Suprapubic skin (tissue), 4 donors: ENCODE measurements at regions not wholly inside any gene's neighbourhood (a gene's known extent, or its start where the extent isn't known, plus 50 kb on each side); places are given as distances from the start of the nearest gene placed in this dataset.

Source experiments
- EP300 ChIP-seq: sonication (generic); formaldehyde crosslinking; IDR thresholded peaks from one replicate; pipeline ENCODE4 v1.6.1; 2017; ENCODE audit warnings: antibody characterized with exemption
- POLR2A ChIP-seq, 2 donors: fragments of 450-650 bp; IDR thresholded peaks; one replicate each; pipeline ENCODE4 v1.6.1; 2017; ENCODE audit warnings: antibody characterized with exemption in 2 of 2, mild to moderate bottlenecking in 2 of 2, moderate library complexity in 2 of 2
- POLR2AphosphoS5 ChIP-seq, 3 donors: sonication (generic); formaldehyde crosslinking; IDR thresholded peaks; one replicate each; pipeline ENCODE4 v1.6.1; 2017; ENCODE audit warnings: antibody characterized with exemption in 3 of 3
- TF ChIP-seq, protein P1 (sequence below), 2 donors: fragments of 200-600 bp in 1 of 2; fragments of 450-650 bp in 1 of 2; sonication (generic) in 1 of 2; IDR thresholded peaks; one replicate each; pipeline ENCODE4 v1.5.1; 2016 to 2019; ENCODE audit warnings: antibody characterized with exemption in 2 of 2, mild to moderate bottlenecking in 1 of 2, moderate library complexity in 1 of 2

DNA sequence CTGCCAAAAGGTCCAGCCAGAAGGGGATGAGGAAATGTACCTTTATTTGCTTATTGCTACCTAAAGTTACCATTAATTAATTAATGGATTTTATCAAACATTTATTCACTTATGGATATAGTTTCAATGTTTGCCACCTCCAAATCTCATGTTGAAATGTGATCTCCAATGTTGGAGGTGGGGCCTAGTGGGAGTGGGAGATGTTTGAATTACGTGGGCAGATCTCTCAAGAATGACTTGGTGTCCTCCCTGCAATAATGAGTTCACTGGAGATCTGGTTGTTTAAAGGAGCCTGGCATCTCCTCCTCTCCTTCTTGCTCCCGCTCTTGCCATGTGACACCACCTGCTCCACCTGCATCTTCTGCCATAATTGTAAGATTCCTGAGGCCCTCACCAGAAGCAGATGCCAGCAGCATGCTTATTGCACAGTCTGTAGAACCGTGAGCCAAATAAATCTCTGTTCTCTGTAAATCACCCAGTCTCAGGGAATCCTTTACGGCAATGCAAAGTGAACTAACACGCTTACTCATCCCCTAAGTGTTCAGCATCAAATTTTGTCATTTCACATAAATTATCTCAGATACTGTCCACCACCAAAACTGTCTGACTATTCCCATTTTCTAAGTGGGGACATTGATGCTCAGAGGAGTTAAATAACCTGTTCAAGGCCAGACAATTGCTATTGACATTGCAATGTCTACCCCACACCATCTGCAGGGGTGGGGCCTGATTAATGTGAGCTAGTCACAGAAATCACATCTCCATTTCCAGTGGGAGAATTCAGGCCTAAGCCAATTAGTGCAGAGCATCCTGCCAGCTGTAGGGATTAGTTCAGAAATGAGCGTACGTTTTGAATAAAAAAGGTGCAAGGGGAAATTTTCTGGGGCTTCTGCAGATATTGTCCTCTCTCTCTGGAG, 51.6 kb upstream of the SYN3 start:
- TF ChIP-seq, protein P1, sequence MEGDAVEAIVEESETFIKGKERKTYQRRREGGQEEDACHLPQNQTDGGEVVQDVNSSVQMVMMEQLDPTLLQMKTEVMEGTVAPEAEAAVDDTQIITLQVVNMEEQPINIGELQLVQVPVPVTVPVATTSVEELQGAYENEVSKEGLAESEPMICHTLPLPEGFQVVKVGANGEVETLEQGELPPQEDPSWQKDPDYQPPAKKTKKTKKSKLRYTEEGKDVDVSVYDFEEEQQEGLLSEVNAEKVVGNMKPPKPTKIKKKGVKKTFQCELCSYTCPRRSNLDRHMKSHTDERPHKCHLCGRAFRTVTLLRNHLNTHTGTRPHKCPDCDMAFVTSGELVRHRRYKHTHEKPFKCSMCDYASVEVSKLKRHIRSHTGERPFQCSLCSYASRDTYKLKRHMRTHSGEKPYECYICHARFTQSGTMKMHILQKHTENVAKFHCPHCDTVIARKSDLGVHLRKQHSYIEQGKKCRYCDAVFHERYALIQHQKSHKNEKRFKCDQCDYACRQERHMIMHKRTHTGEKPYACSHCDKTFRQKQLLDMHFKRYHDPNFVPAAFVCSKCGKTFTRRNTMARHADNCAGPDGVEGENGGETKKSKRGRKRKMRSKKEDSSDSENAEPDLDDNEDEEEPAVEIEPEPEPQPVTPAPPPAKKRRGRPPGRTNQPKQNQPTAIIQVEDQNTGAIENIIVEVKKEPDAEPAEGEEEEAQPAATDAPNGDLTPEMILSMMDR (IDR thresholded peaks at IDR 0.05): no peak
- TF ChIP-seq POLR2A (IDR thresholded peaks at IDR 0.05): no peak
- TF ChIP-seq POLR2AphosphoS5 (IDR thresholded peaks at IDR 0.05): no peak
- no peak for TF ChIP-seq EP300
